SU-DHL-6 (cell line): ENCODE measurements at regions not wholly inside any gene's neighbourhood (a gene's known extent, or its start where the extent isn't known, plus 50 kb on each side); places are given as distances from the start of the nearest gene placed in this dataset.

Experiments used
- CTCF ChIP-seq: fragments of 200-600 bp; sonication (generic); IDR thresholded peaks from one replicate; pipeline ENCODE4 v1.5.1; 2017; ENCODE audit warnings: antibody characterized with exemption, mild to moderate bottlenecking, low read length, moderate library complexity; ENCODE audit not compliant: insufficient read depth, poor library complexity, severe bottlenecking
- EZH2phosphoT487 ChIP-seq: fragments of 200-600 bp; sonication (generic), shearing (Covaris generic); conservative IDR thresholded peaks from 2 replicates; pipeline ENCODE4 v1.6.1; 2018; ENCODE audit warnings: mild to moderate bottlenecking, antibody characterized with exemption, low read length, moderate library complexity, mixed read lengths

- TF ChIP-seq CTCF (no peak), EZH2phosphoT487 (no peak)
Observed at GRCh38 chrX:143800150-143800549, 79.6 kb upstream of the SPANXN2 start.
